ENCODE measurements at regions not wholly inside any gene's neighbourhood (a gene's known extent, or its start where the extent isn't known, plus 50 kb on each side); places are given as distances from the start of the nearest gene placed in this dataset.
A peak's percentile ranks its signal among the peaks of the same experiment; 100 is the strongest.

- in situ Hi-C loops (cut with HindIII; ENCODE audit: low sequenced_read_pairs), result no loop called here
- no peak overlapping the region for H3K4me3 ChIP-seq (ENCODE audit: low read depth, low read length)
- TF ChIP-seq CTCF (IDR thresholded peaks at IDR 0.05; ENCODE audit: low read depth, low read length), result no peak
- DNase-seq (ENCODE audit: low read depth, low spot score), result no peak
These were observed 116.1 kb upstream of the PTPN1 start for GRCh38 chr20:50393990-50394561.

GRCh38 chr20:50394569-50394968 is 115.6 kb upstream of the PTPN1 start:
- no peak for TF ChIP-seq CTCF (IDR thresholded peaks at IDR 0.05; ENCODE audit: low read depth, low read length)
- no peak overlapping the region for H3K4me3 ChIP-seq (ENCODE audit: low read depth, low read length)
- no peak for DNase-seq (ENCODE audit: low read depth, low spot score)
- in situ Hi-C loops (cut with HindIII; ENCODE audit: low sequenced_read_pairs), result no loop called here

GRCh38 chr20:50395251-50395729 is 114.9 kb upstream of the PTPN1 start:
- no peak for TF ChIP-seq CTCF (IDR thresholded peaks at IDR 0.05; ENCODE audit: low read depth, low read length)
- DNase-seq (ENCODE audit: low read depth, low spot score), result peak; percentile 17

GRCh38 chr20:50395914-50396488 is 114.2 kb upstream of the PTPN1 start:
- H3K4me3 ChIP-seq (ENCODE audit: low read depth, low read length), result no peak overlapping the region
- no peak for TF ChIP-seq CTCF (IDR thresholded peaks at IDR 0.05; ENCODE audit: low read depth, low read length)
- DNase-seq (ENCODE audit: low read depth, low spot score), result no peak
- in situ Hi-C loops (cut with HindIII; ENCODE audit: low sequenced_read_pairs), result no loop called here

More at GRCh38 chr20:50395251-50395729, 114.9 kb upstream of the PTPN1 start:
- in situ Hi-C loops (cut with HindIII; ENCODE audit: low sequenced_read_pairs), result no loop called here
- H3K4me3 ChIP-seq (ENCODE audit: low read depth, low read length), result no peak overlapping the region

- no peak for DNase-seq (ENCODE audit: low read depth, low spot score)
- TF ChIP-seq CTCF (IDR thresholded peaks at IDR 0.05; ENCODE audit: low read depth, low read length), result no peak
- in situ Hi-C loops (cut with HindIII; ENCODE audit: low sequenced_read_pairs), result no loop called here
- H3K4me3 ChIP-seq (ENCODE audit: low read depth, low read length), result no peak overlapping the region
These were observed 113.6 kb upstream of the PTPN1 start for GRCh38 chr20:50396623-50397022.

GRCh38 chr20:50397058-50397457 is 113.1 kb upstream of the PTPN1 start:
- TF ChIP-seq CTCF (IDR thresholded peaks at IDR 0.05; ENCODE audit: low read depth, low read length), result no peak
- in situ Hi-C loops (cut with HindIII; ENCODE audit: low sequenced_read_pairs), result no loop called here
- H3K4me3 ChIP-seq (ENCODE audit: low read depth, low read length), result no peak overlapping the region
- no peak for DNase-seq (ENCODE audit: low read depth, low spot score)

Measured in astrocyte of the spinal cord (primary cell).